ENCODE measurements at regions not wholly inside any gene's neighbourhood (a gene's known extent, or its start where the extent isn't known, plus 50 kb on each side); places are given as distances from the start of the nearest gene placed in this dataset.

GRCh38 chr2:215848698-215849097 lies 164.7 kb downstream of the MREG start:
- peaks cover 2% of the 10 kb centered on the region for H3K27me3 Mint-ChIP-seq (ENCODE audit: unreplicated experiment)
- DNase-seq: no peak

GRCh38 chr2:215848146-215848545 lies 165.2 kb downstream of the MREG start:
- Mint-ChIP-seq H3K9me3 (ENCODE audit: unreplicated experiment) (no peaks in the 10 kb centered on the region), H3K27me3 (ENCODE audit: unreplicated experiment) (peaks cover 2% of the 10 kb centered on the region), H3K4me1 (ENCODE audit: low read depth, unreplicated experiment) (peaks cover 2% of the 10 kb centered on the region)

More at GRCh38 chr2:215848698-215849097, 164.7 kb downstream of the MREG start:
- H3K27ac Mint-ChIP-seq (ENCODE audit: unreplicated experiment): no peak overlapping the region
- TF ChIP-seq CTCF (IDR thresholded peaks at IDR 0.05; ENCODE audit: partially characterized antibody, unreplicated experiment): no peak
- H3K36me3 Mint-ChIP-seq (ENCODE audit: unreplicated experiment): peaks cover 4% of the 10 kb centered on the region
- no peaks in the 10 kb centered on the region for H3K9me3 Mint-ChIP-seq (ENCODE audit: unreplicated experiment)
- H3K4me3 Mint-ChIP-seq (ENCODE audit: unreplicated experiment): no peak overlapping the region
- peaks cover 2% of the 10 kb centered on the region for H3K4me1 Mint-ChIP-seq (ENCODE audit: low read depth, unreplicated experiment)

GRCh38 chr2:215847718-215848117 lies 165.6 kb downstream of the MREG start:
- Mint-ChIP-seq H3K27ac (ENCODE audit: unreplicated experiment) (no peak overlapping the region), H3K4me3 (ENCODE audit: unreplicated experiment) (no peak overlapping the region), H3K36me3 (ENCODE audit: unreplicated experiment) (peaks cover 4% of the 10 kb centered on the region), H3K4me1 (ENCODE audit: low read depth, unreplicated experiment) (peaks cover 2% of the 10 kb centered on the region), H3K9me3 (ENCODE audit: unreplicated experiment) (no peaks in the 10 kb centered on the region), H3K27me3 (ENCODE audit: unreplicated experiment) (peaks cover 2% of the 10 kb centered on the region)
- no peak for DNase-seq
- TF ChIP-seq CTCF (IDR thresholded peaks at IDR 0.05; ENCODE audit: partially characterized antibody, unreplicated experiment): no peak

More at GRCh38 chr2:215848146-215848545, 165.2 kb downstream of the MREG start:
- Mint-ChIP-seq H3K36me3 (ENCODE audit: unreplicated experiment) (peaks cover 4% of the 10 kb centered on the region), H3K27ac (ENCODE audit: unreplicated experiment) (no peak overlapping the region), H3K4me3 (ENCODE audit: unreplicated experiment) (no peak overlapping the region)
- no peak for DNase-seq
- TF ChIP-seq CTCF (IDR thresholded peaks at IDR 0.05; ENCODE audit: partially characterized antibody, unreplicated experiment): no peak

GRCh38 chr2:215847056-215847455 lies 166.3 kb downstream of the MREG start:
- Mint-ChIP-seq H3K4me3 (ENCODE audit: unreplicated experiment) (no peak overlapping the region), H3K4me1 (ENCODE audit: low read depth, unreplicated experiment) (peaks cover 2% of the 10 kb centered on the region), H3K27me3 (ENCODE audit: unreplicated experiment) (peaks cover 2% of the 10 kb centered on the region), H3K27ac (ENCODE audit: unreplicated experiment) (no peak overlapping the region), H3K36me3 (ENCODE audit: unreplicated experiment) (peaks cover 4% of the 10 kb centered on the region), H3K9me3 (ENCODE audit: unreplicated experiment) (no peaks in the 10 kb centered on the region)
- no peak for DNase-seq
- no peak for TF ChIP-seq CTCF (IDR thresholded peaks at IDR 0.05; ENCODE audit: partially characterized antibody, unreplicated experiment)

- DNase-seq: no peak
- H3K9me3 Mint-ChIP-seq (ENCODE audit: unreplicated experiment): no peaks in the 10 kb centered on the region
- H3K36me3 Mint-ChIP-seq (ENCODE audit: unreplicated experiment): peaks cover 4% of the 10 kb centered on the region
- H3K4me1 Mint-ChIP-seq (ENCODE audit: low read depth, unreplicated experiment): peaks cover 2% of the 10 kb centered on the region
- H3K27ac Mint-ChIP-seq (ENCODE audit: unreplicated experiment): no peak overlapping the region
- H3K27me3 Mint-ChIP-seq (ENCODE audit: unreplicated experiment): peaks cover 2% of the 10 kb centered on the region
- no peak for TF ChIP-seq CTCF (IDR thresholded peaks at IDR 0.05; ENCODE audit: partially characterized antibody, unreplicated experiment)
- no peak overlapping the region for H3K4me3 Mint-ChIP-seq (ENCODE audit: unreplicated experiment)
These were observed 167.3 kb downstream of the MREG start for GRCh38 chr2:215845839-215846586.
